ENCODE measurements at regions not wholly inside any gene's neighbourhood (a gene's known extent, or its start where the extent isn't known, plus 50 kb on each side); places are given as distances from the start of the nearest gene placed in this dataset.

DNA sequence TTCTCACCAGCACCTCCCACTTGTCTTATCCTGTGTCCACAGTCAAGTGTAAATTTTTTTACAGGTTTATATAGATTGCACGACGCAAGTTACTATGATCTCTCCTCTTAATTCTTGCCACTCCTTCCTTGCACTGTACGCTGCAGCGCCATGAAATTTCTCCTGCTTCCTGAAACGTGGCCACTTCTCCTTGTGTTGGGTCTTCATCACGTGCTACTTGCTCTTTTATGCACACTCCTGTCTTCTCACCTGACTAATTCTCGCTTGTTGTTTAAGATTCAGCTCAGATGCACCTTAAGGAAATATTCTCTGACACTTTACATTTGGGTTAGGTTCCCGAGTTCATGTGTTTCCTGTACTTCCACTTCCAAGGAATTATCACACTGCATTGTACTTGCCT, 76.5 kb upstream of the ODAD2 start:
- no peak for DNase-seq (ENCODE audit: low spot score)

DNA sequence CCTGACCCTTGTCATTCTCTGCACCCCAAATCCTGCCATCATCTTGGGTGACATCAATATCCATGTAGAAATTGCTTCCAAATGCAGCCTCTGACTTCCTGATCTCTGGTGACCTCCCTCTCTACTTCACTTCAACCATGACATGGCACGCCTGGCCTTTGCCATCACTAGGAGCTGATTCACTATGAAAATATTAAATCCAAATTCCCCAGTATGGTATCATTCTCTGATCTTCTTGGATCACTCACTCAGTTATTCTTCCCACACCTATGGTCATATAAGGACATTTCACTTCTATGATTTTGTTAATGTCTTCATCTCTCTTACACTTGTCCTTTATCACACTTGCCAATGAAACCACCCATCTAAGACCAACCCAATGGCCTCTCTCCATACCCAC, 73.7 kb upstream of the ODAD2 start:
- DNase-seq (ENCODE audit: low spot score): no peak

DNA sequence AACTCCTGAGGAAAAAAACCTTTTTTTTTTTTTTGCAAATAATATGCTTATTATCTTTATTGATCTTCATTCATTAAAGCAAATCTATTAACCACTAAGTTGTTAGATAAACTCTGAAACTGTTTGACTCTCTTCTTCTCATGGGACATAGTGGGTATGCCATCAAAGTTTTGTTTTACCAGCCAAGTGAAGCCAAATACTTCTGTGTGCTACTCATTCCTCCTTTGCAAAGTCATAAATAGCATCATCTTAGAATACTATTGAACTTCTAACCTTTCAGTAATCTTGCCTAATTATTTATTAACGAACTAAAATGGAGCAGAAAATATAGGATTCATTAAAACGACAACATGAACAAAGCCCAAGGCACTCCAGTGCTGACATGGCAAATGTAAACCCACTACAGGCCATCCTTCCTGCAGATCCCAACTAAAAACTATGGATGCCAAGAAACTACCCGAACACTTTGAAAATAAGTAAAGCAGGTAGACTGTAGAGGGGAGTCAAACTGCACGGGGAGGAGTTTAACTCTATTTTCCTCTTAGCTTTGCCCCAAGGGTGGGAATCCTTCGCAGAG, 61.2 kb upstream of the ODAD2 start:
- no peak for DNase-seq (ENCODE audit: low spot score)

DNA sequence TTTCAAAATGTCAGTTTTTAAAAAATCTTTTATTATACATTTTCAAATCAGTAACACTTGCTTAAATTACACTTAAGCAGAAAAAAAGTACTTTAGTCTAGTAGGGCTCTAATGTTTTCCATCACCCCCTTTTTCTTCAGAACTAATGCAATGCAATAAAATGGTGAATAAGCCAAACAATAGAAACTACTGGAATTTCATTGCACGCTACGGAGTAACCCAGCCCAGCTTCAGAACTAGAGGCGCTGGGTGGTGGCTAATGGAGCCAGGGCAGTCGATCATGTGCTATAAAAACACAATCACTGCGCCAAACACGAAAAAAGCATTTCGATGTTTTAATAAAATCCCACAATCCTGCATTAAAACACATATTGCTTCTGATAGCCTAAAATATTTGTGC, 59.9 kb upstream of the ODAD2 start:
- DNase-seq (ENCODE audit: low spot score): no peak

DNA sequence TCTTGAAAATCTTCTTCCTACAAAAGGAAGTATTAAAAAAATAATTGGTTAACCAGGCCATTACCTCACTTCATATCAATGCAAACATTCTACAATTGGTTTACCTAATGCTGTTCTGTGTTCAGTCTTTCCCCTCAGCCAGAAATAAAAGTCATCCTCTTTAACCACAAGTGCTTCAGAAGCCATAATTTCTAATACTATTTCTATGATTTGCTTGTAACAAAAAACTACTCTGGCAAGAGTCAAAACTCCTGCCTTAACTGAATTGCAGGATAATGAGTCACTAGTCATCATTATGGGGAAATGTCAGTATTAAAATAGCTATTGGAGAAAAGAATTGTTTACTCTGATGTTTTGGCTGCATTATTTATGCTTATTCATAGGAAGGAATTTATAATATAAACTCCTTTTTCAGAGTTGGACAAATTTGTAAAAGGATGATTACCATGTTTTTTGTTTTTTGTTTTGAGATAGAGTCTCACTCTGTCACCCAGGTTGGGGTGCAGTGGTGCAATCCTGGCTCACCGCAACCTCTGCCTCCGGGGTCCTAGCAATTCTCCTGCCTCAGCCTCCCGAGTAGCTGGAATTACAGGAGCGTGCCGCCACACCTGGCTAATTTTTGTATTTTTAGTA, 55.5 kb upstream of the ODAD2 start:
- no peak for DNase-seq (ENCODE audit: low spot score)

DNA sequence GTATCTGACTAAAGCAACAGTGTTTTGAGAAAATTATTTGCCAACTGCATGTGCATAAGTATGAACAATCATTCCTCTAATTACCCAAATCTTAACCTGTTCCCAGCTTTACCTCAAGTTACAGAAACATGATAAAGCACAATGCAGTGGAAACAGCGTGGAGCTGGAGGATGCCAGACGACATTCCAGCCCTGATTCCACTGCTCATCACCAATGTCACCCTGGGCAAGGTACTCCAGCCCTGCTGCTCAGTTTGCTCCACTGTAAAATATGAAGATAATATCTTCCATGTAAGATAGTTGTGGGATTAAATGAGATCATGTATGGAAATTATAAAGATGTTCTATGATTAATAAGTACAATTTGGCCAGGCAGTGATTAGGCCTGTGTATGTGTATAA, 50.4 kb upstream of the ODAD2 start:
- no peak for DNase-seq (ENCODE audit: low spot score)
